ENCODE measurements at regions not wholly inside any gene's neighbourhood (a gene's known extent, or its start where the extent isn't known, plus 50 kb on each side); places are given as distances from the start of the nearest gene placed in this dataset.

- TF ChIP-seq RFX5 (IDR thresholded peaks at IDR 0.05; ENCODE audit: low read length) = no peak
- TF ChIP-seq POLR2AphosphoS5 (IDR thresholded peaks at IDR 0.05; ENCODE audit: low read depth, low read length) = no peak
- no peak for TF ChIP-seq CTCF (IDR thresholded peaks at IDR 0.05)
- no peak for TF ChIP-seq FOXJ3 (CRISPR knock-in tag; IDR thresholded peaks at IDR 0.05)
- no peak for TF ChIP-seq RAD21 (IDR thresholded peaks at IDR 0.05; ENCODE audit: low read length)
- no peak for TF ChIP-seq CHD2 (IDR thresholded peaks at IDR 0.05; ENCODE audit: low read length, partially characterized antibody)
- no peak for TF ChIP-seq GATA2 (CRISPR knock-in tag; IDR thresholded peaks at IDR 0.05)
- TF ChIP-seq GABPA (IDR thresholded peaks at IDR 0.05; ENCODE audit: low read depth) = no peak
- TF ChIP-seq SMC3 (IDR thresholded peaks at IDR 0.05; ENCODE audit: low read depth, low read length) = no peak
- TF ChIP-seq EZH2phosphoT487 (IDR thresholded peaks at IDR 0.05; ENCODE audit: borderline replicate concordance, low read depth) = no peak
- TF ChIP-seq FOXM1 (IDR thresholded peaks at IDR 0.05; ENCODE audit: low read depth) = no peak
- no peak for TF ChIP-seq USF2 (IDR thresholded peaks at IDR 0.05; ENCODE audit: borderline replicate concordance, low read depth, low read length)
- no peak for TF ChIP-seq MXI1 (IDR thresholded peaks at IDR 0.05; ENCODE audit: low read depth, low read length)
These were observed 110.4 kb downstream of the TNFSF18 start for GRCh38 chr1:172940174-172940855.

Measured in SK-N-SH (cell line).